SU-DHL-6 (cell line): ENCODE measurements at regions not wholly inside any gene's neighbourhood (a gene's known extent, or its start where the extent isn't known, plus 50 kb on each side); places are given as distances from the start of the nearest gene placed in this dataset.
"Not testable (repeated sequence)": the region's sequence is repeated elsewhere in the genome, so short reads cannot be mapped to it uniquely, and the experiment has no call there.

ENCODE experiments used
- H2AFZ ChIP-seq: fragments of 200-600 bp; sonication (generic); 2 replicates; pipeline ENCODE4 v1.6.1; 2014; ENCODE audit warnings: low read depth, mild to moderate bottlenecking, moderate library complexity, mixed read lengths, antibody characterized with exemption, low read length; ENCODE audit not compliant: severe bottlenecking
- H3F3A ChIP-seq: fragments of 200-600 bp; shearing (Covaris generic); 2 replicates; pipeline ENCODE4 v1.6.0; 2016; ENCODE audit warnings: antibody characterized with exemption, mild to moderate bottlenecking; ENCODE audit not compliant: insufficient read depth
- H3K27ac ChIP-seq: fragments of 200-600 bp; sonication (generic); 2 replicates; pipeline ENCODE4 v1.5.1; 2016; ENCODE audit warnings: low read depth, mild to moderate bottlenecking, low read length, moderate library complexity, mixed read lengths
- H3K27me3 ChIP-seq: fragments of 200-600 bp; sonication (generic), shearing (Covaris generic); 2 replicates; pipeline ENCODE4 v1.6.0; 2014; ENCODE audit warnings: mild to moderate bottlenecking, low read length
- H3K36me3 ChIP-seq: fragments of 200-600 bp; sonication (generic); 2 replicates; pipeline ENCODE4 v1.6.1; 2014; ENCODE audit warnings: mild to moderate bottlenecking, low read length, mixed read lengths
- H3K4me2 ChIP-seq: fragments of 300-600, 200-600 bp; shearing (Covaris generic), sonication (generic); 2 replicates; pipeline ENCODE4 v1.6.0; 2014; ENCODE audit warnings: low read length, low read depth, mild to moderate bottlenecking; ENCODE audit not compliant: poor library complexity, severe bottlenecking
- H3K4me3 ChIP-seq: fragments of 200-600 bp; sonication (generic); 2 replicates; pipeline ENCODE4 v1.5.1; 2014; ENCODE audit warnings: antibody characterized with exemption, low read length, mild to moderate bottlenecking, mixed read lengths; ENCODE audit not compliant: insufficient read depth, poor library complexity, severe bottlenecking
- H3K79me2 ChIP-seq: fragments of 200-600 bp; sonication (generic); 2 replicates; pipeline ENCODE4 v1.6.1; 2014; ENCODE audit warnings: mild to moderate bottlenecking, low read length, moderate library complexity; ENCODE audit not compliant: insufficient read depth
- H3K9ac ChIP-seq: fragments of 200-600 bp; sonication (generic); 2 replicates; pipeline ENCODE4 v1.7.0; 2014; ENCODE audit warnings: mild to moderate bottlenecking, low read length
- H3K9me2 ChIP-seq: fragments of 200-600 bp; sonication (generic); replicated peaks from 2 replicates; pipeline ENCODE4 v1.6.1; 2014; ENCODE audit warnings: low read length; ENCODE audit not compliant: insufficient read depth
- H3K9me3 ChIP-seq: fragments of 200-600 bp; sonication (generic); 2 replicates; pipeline ENCODE4 v1.6.1; 2014; ENCODE audit warnings: low read length, mixed read lengths; ENCODE audit not compliant: insufficient read depth
- H4K20me1 ChIP-seq: fragments of 200-600 bp; sonication (generic); 2 replicates; pipeline ENCODE4 v1.6.1; 2014; ENCODE audit warnings: low read depth, mild to moderate bottlenecking, antibody characterized with exemption, low read length, moderate library complexity, mixed read lengths
- CTCF ChIP-seq: fragments of 200-600 bp; sonication (generic); IDR thresholded peaks from one replicate; pipeline ENCODE4 v1.5.1; 2017; ENCODE audit warnings: antibody characterized with exemption, mild to moderate bottlenecking, low read length, moderate library complexity; ENCODE audit not compliant: insufficient read depth, poor library complexity, severe bottlenecking
- EZH2phosphoT487 ChIP-seq: fragments of 200-600 bp; sonication (generic), shearing (Covaris generic); conservative IDR thresholded peaks from 2 replicates; pipeline ENCODE4 v1.6.1; 2018; ENCODE audit warnings: mild to moderate bottlenecking, antibody characterized with exemption, low read length, moderate library complexity, mixed read lengths

DNA sequence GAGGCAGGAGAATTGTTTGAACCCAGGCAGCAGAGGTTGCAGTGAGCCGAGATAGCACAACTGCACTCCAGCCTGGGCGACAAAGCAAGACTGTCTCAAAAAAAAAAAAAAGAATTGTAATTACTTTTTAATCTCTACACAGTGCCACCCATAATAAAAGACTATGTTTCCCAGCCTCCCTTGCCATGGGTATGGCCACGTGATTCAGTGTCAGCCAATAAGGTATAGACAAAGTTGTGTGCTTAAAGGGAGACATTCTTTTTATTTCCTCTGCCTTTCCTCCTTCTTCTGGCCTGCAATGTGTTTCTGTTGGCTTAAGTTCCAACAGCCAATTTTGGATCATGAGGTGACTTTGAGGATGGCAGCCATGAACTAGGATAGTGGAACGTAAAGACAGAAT lies 406.9 kb downstream of the LNPK start:
- no peak overlapping the region for H3K9ac ChIP-seq
- H3K4me3 ChIP-seq = no peak overlapping the region
- no peak for TF ChIP-seq CTCF
- no peak for TF ChIP-seq EZH2phosphoT487
- no peak overlapping the region for H3K4me2 ChIP-seq
- no peaks in the 10 kb centered on the region for H4K20me1 ChIP-seq
- no peaks in the 10 kb centered on the region for H3K9me3 ChIP-seq
- no peaks in the 10 kb centered on the region for H3K79me2 ChIP-seq
- no peaks in the 10 kb centered on the region for H3K9me2 ChIP-seq
- H2AFZ ChIP-seq = no peak overlapping the region
- no peaks in the 10 kb centered on the region for H3K27me3 ChIP-seq
- no peaks in the 10 kb centered on the region for H3F3A ChIP-seq
- no peaks in the 10 kb centered on the region for H3K36me3 ChIP-seq
- no peak overlapping the region for H3K27ac ChIP-seq

DNA sequence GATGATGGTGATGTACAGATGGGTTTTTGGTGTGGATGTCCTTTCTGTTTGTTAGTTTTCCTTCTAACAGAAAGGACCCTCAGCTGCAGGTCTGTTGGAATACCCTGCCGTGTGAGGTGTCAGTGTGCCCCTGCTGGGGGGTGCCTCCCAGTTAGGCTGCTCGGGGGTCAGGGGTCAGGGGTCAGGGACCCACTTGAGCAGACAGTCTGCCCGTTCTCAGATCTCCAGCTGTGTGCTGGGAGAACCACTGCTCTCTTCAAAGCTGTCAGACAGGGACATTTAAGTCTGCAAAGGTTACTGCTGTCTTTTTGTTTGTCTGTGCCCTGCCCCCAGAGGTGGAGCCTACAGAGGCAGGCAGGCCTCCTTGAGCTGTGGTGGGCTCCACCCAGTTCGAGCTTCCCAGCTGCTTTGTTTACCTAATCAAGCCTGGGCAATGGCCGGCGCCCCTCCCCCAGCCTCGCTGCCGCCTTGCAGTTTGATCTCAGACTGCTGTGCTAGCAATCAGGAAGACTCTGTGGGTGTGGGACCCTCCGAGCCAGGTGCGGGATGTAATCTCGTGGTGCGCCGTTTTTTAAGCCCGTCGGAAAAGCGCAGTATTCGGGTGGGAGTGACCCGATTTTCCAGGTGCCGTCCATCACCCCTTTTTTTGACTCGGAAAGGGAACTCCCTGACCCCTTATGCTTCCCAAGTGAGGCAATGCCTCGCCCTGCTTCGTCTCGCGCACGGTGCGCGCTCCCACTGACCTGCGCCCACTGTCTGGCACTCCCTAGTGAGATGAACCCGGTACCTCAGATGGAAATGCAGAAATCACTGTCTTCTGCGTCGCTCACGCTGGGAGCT lies 408.2 kb downstream of the LNPK start:
- not testable (repeated sequence) for H3K36me3 ChIP-seq, H3K27ac ChIP-seq, H3K4me3 ChIP-seq, H3K4me2 ChIP-seq, H3F3A ChIP-seq, H2AFZ ChIP-seq, H3K27me3 ChIP-seq, H4K20me1 ChIP-seq, H3K9ac ChIP-seq, H3K9me3 ChIP-seq, H3K79me2 ChIP-seq, H3K9me2 ChIP-seq

GRCh38 chr2:175588213-175588612 lies 406.7 kb upstream of the ATP5MC3 start:
- not testable (repeated sequence) for H3K4me2 ChIP-seq, H3K9me2 ChIP-seq, H3K9me3 ChIP-seq

DNA sequence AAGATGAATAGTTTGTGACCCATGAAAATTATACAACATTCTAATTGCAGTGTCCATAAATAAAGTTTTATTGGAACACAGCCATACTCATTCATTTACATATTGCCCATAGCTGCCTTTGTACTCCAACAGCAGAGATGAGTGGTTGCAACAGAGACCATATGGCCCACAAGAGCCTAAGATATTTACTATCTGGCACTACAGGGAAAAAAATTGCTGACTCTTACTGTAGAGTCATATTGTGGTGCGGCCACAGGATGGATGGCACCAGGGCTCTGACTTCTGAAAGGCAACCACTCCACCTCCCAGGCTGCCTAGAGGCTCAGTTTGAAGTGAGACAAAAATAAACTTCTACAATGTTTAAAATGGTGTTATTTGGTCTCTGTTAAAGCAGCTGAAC lies 404.0 kb upstream of the ATP5MC3 start:
- no peaks in the 10 kb centered on the region for H3F3A ChIP-seq
- no peak overlapping the region for H3K9ac ChIP-seq
- no peaks in the 10 kb centered on the region for H3K9me2 ChIP-seq
- H3K27me3 ChIP-seq = no peaks in the 10 kb centered on the region
- H2AFZ ChIP-seq = no peak overlapping the region
- no peak overlapping the region for H3K4me3 ChIP-seq
- H3K4me2 ChIP-seq = no peak overlapping the region
- TF ChIP-seq EZH2phosphoT487 (no peak), CTCF (no peak)
- H4K20me1 ChIP-seq = no peaks in the 10 kb centered on the region
- H3K79me2 ChIP-seq = no peaks in the 10 kb centered on the region
- no peak overlapping the region for H3K27ac ChIP-seq
- no peaks in the 10 kb centered on the region for H3K9me3 ChIP-seq
- no peaks in the 10 kb centered on the region for H3K36me3 ChIP-seq

More at GRCh38 chr2:175588213-175588612, 406.7 kb upstream of the ATP5MC3 start:
- H3K36me3 ChIP-seq, H4K20me1 ChIP-seq, H3F3A ChIP-seq, H3K27me3 ChIP-seq, H3K4me3 ChIP-seq, H3K27ac ChIP-seq, H3K79me2 ChIP-seq, H3K9ac ChIP-seq, H2AFZ ChIP-seq: not testable (repeated sequence)
